K562 (cell line): ENCODE measurements at regions not wholly inside any gene's neighbourhood (a gene's known extent, or its start where the extent isn't known, plus 50 kb on each side); places are given as distances from the start of the nearest gene placed in this dataset.
A peak's percentile ranks its signal among the peaks of the same experiment; 100 is the strongest.

ENCODE experiments used
- BCL6 ChIP-seq: fragments of 250-450 bp; sonication (Bioruptor Pico); IDR thresholded peaks from 2 replicates; pipeline ENCODE4 v1.4.0; 2020
- FOXK1 ChIP-seq: sonication (generic); formaldehyde crosslinking; IDR thresholded peaks from 2 replicates; pipeline ENCODE4 v1.8.0; 2022; ENCODE audit warnings: missing genetic modification reagents, mild to moderate bottlenecking, borderline replicate concordance
- GATAD2B ChIP-seq: fragments of 450-650 bp; IDR thresholded peaks from 2 replicates; pipeline ENCODE4 v1.6.1; 2017; ENCODE audit warnings: mild to moderate bottlenecking, borderline replicate concordance
- JUN ChIP-seq, 2 experiments: sonication (generic) in 1 of 2; formaldehyde crosslinking in 1 of 2; IDR thresholded peaks; 2 replicates each; pipeline versions ENCODE4 v1.6.1 to v1.8.0; 2012 to 2022; ENCODE audit warnings: borderline replicate concordance in 2 of 2, mild to moderate bottlenecking in 2 of 2, improper control_type of control experiment in 1 of 2, low read depth in 1 of 2, low read length in 1 of 2, missing genetic modification reagents in 1 of 2
- NCOA4 ChIP-seq: fragments of 450-650 bp; IDR thresholded peaks from 2 replicates; pipeline ENCODE4 v1.6.1; 2018; ENCODE audit warnings: mild to moderate bottlenecking; ENCODE audit not compliant: partially characterized antibody
- POLR2B ChIP-seq: fragments of 450-650 bp; IDR thresholded peaks from 2 replicates; pipeline ENCODE4 v1.6.1; 2018; ENCODE audit warnings: low read depth; ENCODE audit not compliant: partially characterized antibody
- RAD21 ChIP-seq, 2 experiments: fragments of 250-450 bp in 1 of 2; fragments of 450-650 bp in 1 of 2; sonication (Bioruptor Pico) in 1 of 2; formaldehyde crosslinking in 1 of 2; IDR thresholded peaks in 1 of 2; conservative IDR thresholded peaks in 1 of 2; 2 replicates each; pipeline versions ENCODE4 v1.4.0 to v1.8.0; 2020 to 2022; ENCODE audit warnings: mild to moderate bottlenecking in 2 of 2, moderate library complexity in 1 of 2
- SMARCE1 ChIP-seq: fragments of 450-650 bp; IDR thresholded peaks from 2 replicates; pipeline ENCODE4 v1.7.1; 2016; ENCODE audit warnings: mild to moderate bottlenecking
- ZFX ChIP-seq: sonication (generic); formaldehyde crosslinking; IDR thresholded peaks from 2 replicates; pipeline ENCODE4 v1.8.0; 2022; ENCODE audit warnings: mild to moderate bottlenecking, missing genetic modification reagents, moderate library complexity
- ZNF224 ChIP-seq: sonication (generic); formaldehyde crosslinking; IDR thresholded peaks from 2 replicates; pipeline ENCODE4 v1.8.0; 2022; ENCODE audit warnings: mild to moderate bottlenecking, missing genetic modification reagents
- TF ChIP-seq, protein P1 (sequence below), 2 experiments: fragments of 450-650 bp in 1 of 2; sonication (generic) in 1 of 2; formaldehyde crosslinking in 1 of 2; IDR thresholded peaks in 1 of 2; conservative IDR thresholded peaks in 1 of 2; 2 replicates each; pipeline versions ENCODE4 v1.6.1 to v1.8.1; 2016 to 2023; ENCODE audit warnings: mild to moderate bottlenecking in 2 of 2, moderate library complexity in 2 of 2, inconsistent platforms in 1 of 2, missing genetic modification reagents in 1 of 2
- TF ChIP-seq, protein P2 (sequence below), 2 experiments: fragments of 250-450 bp in 1 of 2; fragments of 450-650 bp in 1 of 2; sonication (Bioruptor Pico) in 1 of 2; IDR thresholded peaks; 2 replicates each; pipeline versions ENCODE4 v1.6.1 to v1.8.0; 2016 to 2021; ENCODE audit warnings: mild to moderate bottlenecking in 2 of 2, moderate library complexity in 2 of 2, missing compliant biosample characterization in 1 of 2, missing genetic modification characterization in 1 of 2
- TF ChIP-seq, protein P3 (sequence below): fragments of 450-650 bp; IDR thresholded peaks from 2 replicates; pipeline ENCODE4 v1.6.1; 2016; ENCODE audit warnings: borderline replicate concordance
- TF ChIP-seq, protein P4 (sequence below): fragments of 450-650 bp; IDR thresholded peaks from 2 replicates; pipeline ENCODE4 v1.6.1; 2016; ENCODE audit warnings: low read depth

DNA sequence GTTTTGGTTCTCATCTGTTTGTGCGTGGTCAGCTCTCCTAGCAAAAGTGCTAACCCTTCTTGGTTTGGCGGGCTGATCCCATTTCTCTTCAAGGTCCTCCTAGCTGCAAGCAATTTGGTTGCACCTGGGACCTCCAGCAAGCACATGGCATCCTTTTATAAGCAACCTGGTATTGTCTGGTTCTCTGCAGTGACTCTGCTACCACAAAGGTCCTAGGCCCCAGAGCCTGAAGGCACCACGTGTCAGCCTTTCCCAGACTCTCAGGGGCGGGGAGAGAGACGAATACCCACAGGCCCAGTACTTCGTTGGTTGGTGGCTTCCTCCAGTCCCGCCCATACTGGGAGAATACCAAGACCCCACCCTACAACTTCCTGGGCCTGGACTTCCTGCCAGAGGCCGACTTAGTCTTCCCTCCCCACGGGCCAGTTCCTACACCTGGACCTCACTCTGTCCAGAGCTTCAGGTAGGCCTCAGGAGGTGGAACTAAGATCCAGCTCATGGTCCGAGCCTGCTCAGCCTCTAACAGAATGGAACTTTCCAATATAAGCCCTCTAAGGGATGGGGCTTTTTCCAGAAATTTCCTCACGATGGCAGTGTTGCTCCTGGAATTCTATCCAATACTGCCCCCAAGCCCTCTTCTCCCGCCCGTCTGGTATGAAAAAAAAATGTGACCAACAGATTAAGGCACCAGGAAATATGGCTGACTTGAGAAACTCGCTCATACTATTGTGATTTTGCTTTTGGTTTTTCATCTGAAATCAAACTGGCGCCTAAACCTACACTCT lies 192.5 kb upstream of the STK26 start (continued):
- TF ChIP-seq, protein P1, sequence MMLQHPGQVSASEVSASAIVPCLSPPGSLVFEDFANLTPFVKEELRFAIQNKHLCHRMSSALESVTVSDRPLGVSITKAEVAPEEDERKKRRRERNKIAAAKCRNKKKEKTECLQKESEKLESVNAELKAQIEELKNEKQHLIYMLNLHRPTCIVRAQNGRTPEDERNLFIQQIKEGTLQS (IDR thresholded peaks at IDR 0.05): no peak
- TF ChIP-seq, protein P1 (CRISPR knock-in tag; conservative IDR thresholded peaks at IDR 0.05): no peak
- TF ChIP-seq, protein P2, sequence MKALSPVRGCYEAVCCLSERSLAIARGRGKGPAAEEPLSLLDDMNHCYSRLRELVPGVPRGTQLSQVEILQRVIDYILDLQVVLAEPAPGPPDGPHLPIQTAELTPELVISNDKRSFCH (CRISPR knock-in tag; IDR thresholded peaks at IDR 0.05): no peak
- TF ChIP-seq, protein P2 (tag; IDR thresholded peaks at IDR 0.05): no peak
- no peak for TF ChIP-seq BCL6 (CRISPR knock-in tag)
- peak; percentile 82 for TF ChIP-seq ZFX (CRISPR knock-in tag)
- TF ChIP-seq GATAD2B: peak; percentile 22; the same call in 1 of the 2 replicates
- TF ChIP-seq, protein P3, sequence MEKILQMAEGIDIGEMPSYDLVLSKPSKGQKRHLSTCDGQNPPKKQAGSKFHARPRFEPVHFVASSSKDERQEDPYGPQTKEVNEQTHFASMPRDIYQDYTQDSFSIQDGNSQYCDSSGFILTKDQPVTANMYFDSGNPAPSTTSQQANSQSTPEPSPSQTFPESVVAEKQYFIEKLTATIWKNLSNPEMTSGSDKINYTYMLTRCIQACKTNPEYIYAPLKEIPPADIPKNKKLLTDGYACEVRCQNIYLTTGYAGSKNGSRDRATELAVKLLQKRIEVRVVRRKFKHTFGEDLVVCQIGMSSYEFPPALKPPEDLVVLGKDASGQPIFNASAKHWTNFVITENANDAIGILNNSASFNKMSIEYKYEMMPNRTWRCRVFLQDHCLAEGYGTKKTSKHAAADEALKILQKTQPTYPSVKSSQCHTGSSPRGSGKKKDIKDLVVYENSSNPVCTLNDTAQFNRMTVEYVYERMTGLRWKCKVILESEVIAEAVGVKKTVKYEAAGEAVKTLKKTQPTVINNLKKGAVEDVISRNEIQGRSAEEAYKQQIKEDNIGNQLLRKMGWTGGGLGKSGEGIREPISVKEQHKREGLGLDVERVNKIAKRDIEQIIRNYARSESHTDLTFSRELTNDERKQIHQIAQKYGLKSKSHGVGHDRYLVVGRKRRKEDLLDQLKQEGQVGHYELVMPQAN: peak; percentile 73; the same call in 1 of the 2 replicates
- TF ChIP-seq POLR2B: peak; percentile 18
- TF ChIP-seq RAD21 (CRISPR knock-in tag; conservative IDR thresholded peaks at IDR 0.05 in 1 of 2, IDR thresholded peaks at IDR 0.05 in 1 of 2): peak; percentile 74 to 86
- no peak for TF ChIP-seq SMARCE1
- TF ChIP-seq JUN (IDR thresholded peaks at IDR 0.05; ENCODE audit: borderline replicate concordance, low read depth, low read length): no peak
- no peak for TF ChIP-seq JUN (CRISPR knock-in tag; IDR thresholded peaks at IDR 0.05; ENCODE audit: borderline replicate concordance)
- no peak for TF ChIP-seq NCOA4
- TF ChIP-seq ZNF224 (CRISPR knock-in tag): no peak
- TF ChIP-seq, protein P4, sequence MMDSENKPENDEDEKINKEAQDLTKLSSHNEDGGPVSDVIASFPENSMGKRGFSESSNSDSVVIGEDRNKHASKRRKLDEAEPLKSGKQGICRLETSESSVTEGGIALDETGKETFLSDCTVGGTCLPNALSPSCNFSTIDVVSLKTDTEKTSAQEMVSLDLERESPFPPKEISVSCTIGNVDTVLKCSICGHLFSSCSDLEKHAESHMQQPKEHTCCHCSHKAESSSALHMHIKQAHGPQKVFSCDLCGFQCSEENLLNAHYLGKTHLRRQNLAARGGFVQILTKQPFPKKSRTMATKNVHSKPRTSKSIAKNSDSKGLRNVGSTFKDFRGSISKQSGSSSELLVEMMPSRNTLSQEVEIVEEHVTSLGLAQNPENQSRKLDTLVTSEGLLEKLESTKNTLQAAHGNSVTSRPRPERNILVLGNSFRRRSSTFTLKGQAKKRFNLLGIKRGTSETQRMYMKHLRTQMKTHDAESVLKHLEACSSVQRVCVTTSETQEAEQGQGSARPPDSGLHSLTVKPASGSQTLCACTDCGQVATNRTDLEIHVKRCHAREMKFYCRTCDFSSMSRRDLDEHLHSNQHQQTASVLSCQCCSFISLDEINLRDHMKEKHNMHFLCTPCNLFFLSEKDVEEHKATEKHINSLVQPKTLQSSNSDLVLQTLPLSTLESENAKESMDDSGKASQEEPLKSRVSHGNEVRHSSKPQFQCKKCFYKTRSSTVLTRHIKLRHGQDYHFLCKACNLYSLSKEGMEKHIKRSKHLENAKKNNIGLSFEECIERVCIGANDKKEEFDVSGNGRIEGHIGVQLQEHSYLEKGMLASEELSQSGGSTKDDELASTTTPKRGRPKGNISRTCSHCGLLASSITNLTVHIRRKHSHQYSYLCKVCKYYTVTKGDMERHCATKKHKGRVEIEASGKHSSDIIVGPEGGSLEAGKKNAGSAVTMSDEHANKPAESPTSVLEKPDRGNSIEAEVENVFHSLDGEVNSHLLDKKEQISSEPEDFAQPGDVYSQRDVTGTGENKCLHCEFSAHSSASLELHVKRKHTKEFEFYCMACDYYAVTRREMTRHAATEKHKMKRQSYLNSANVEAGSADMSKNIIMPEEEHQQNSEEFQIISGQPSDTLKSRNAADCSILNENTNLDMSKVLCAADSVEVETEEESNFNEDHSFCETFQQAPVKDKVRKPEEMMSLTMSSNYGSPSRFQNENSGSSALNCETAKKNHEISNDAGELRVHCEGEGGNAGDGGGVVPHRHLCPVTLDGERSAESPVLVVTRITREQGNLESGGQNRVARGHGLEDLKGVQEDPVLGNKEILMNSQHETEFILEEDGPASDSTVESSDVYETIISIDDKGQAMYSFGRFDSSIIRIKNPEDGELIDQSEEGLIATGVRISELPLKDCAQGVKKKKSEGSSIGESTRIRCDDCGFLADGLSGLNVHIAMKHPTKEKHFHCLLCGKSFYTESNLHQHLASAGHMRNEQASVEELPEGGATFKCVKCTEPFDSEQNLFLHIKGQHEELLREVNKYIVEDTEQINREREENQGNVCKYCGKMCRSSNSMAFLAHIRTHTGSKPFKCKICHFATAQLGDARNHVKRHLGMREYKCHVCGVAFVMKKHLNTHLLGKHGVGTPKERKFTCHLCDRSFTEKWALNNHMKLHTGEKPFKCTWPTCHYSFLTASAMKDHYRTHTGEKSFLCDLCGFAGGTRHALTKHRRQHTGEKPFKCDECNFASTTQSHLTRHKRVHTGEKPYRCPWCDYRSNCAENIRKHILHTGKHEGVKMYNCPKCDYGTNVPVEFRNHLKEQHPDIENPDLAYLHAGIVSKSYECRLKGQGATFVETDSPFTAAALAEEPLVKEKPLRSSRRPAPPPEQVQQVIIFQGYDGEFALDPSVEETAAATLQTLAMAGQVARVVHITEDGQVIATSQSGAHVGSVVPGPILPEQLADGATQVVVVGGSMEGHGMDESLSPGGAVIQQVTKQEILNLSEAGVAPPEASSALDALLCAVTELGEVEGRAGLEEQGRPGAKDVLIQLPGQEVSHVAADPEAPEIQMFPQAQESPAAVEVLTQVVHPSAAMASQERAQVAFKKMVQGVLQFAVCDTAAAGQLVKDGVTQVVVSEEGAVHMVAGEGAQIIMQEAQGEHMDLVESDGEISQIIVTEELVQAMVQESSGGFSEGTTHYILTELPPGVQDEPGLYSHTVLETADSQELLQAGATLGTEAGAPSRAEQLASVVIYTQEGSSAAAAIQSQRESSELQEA: no peak
- no peak for TF ChIP-seq FOXK1 (CRISPR knock-in tag)
